Activated CD4-positive, alpha-beta memory T cell treated with anti-CD3 and anti-CD28 coated beads for 36 hours (primary cell): ENCODE measurements at regions not wholly inside any gene's neighbourhood (a gene's known extent, or its start where the extent isn't known, plus 50 kb on each side); places are given as distances from the start of the nearest gene placed in this dataset.

Source experiments
- CTCF ChIA-PET: fragments of 350-600 bp; sonication (Branson Sonifier 250); formaldehyde crosslinking; loops from one replicate; lab custom pipeline; 2021; ENCODE audit warnings: antibody characterized with exemption, inconsistent platforms; lab: Charles Lee
- POLR2A ChIA-PET: fragments of 350-600 bp; sonication (Branson Sonifier 250); formaldehyde crosslinking; loops from one replicate; lab custom pipeline; 2021; ENCODE audit warnings: antibody characterized with exemption; lab: Charles Lee
- DNase-seq: peaks from one replicate; pipeline ENCODE4 v3.0.0-alpha.2; 2020
- H3K27ac Mint-ChIP-seq: one replicate; pipeline ENCODE4 v1.8.0; 2021; ENCODE audit warnings: mixed read lengths
- H3K27me3 Mint-ChIP-seq: one replicate; pipeline ENCODE4 v1.8.0; 2021; ENCODE audit warnings: mixed read lengths
- H3K36me3 Mint-ChIP-seq: one replicate; pipeline ENCODE4 v1.8.0; 2021; ENCODE audit warnings: mixed read lengths
- H3K4me1 Mint-ChIP-seq: one replicate; pipeline ENCODE4 v1.8.0; 2021; ENCODE audit warnings: low read depth, mixed read lengths
- H3K4me3 Mint-ChIP-seq: one replicate; pipeline ENCODE4 v1.8.0; 2021; ENCODE audit warnings: mild to moderate bottlenecking, mixed read lengths
- H3K9me3 Mint-ChIP-seq: one replicate; pipeline ENCODE4 v1.8.0; 2021; ENCODE audit warnings: mixed read lengths
- intact Hi-C: fragments of 100-400 bp; cut with micrococcal nuclease; formaldehyde crosslinking; loops from one replicate; pipeline ENCODE4 v1.15.1; 2023

DNA sequence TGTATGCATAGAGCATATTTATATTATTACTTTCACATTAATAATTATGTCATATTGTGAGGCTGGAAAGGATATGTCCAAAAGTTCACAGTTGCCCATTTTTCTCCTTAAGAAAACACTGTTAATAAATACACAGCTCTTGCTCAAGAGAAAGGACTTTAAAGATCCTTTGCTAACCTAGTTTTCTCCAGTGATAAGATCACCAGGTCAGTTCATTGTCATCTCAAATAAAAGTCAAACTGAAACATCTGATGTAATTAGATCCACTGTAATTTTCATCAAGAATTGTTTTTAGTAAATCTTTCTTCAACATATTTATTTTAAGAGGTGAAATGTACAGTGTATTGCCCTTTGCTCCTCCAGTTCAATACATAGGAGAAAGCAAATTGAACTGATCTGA lies 82.8 kb upstream of the KLHL1 start:
- Mint-ChIP-seq H3K9me3 (peaks cover 14% of the 10 kb centered on the region), H3K27ac (no peak overlapping the region), H3K4me1 (no peaks in the 10 kb centered on the region), H3K4me3 (no peak overlapping the region), H3K27me3 (no peaks in the 10 kb centered on the region), H3K36me3 (no peaks in the 10 kb centered on the region)
- DNase-seq = no peak
- POLR2A ChIA-PET = no interaction called here
- CTCF ChIA-PET = no interaction called here
- intact Hi-C loops = no loop called here

DNA sequence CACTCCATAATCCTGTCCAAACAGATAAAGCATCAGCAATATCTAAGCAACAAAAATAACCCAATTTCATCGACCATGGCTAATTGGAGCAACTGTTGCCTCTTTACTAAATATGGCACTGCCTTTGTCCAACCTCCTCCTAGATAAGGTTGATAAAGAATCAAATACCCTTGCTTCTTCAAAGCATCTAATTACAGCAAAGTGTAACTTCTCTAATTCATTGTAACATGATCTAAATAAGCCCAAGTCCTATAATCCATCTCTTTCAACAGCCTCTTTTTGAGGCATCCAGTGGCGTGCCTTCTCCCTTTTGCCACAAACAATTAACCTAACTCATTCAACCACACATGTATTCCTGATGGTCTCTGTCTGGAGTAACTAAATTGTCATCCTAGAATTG lies 81.7 kb upstream of the KLHL1 start:
- H3K27ac Mint-ChIP-seq = no peak overlapping the region
- intact Hi-C loops = no loop called here
- no peaks in the 10 kb centered on the region for H3K36me3 Mint-ChIP-seq

GRCh38 chr13:70188567-70188966 lies 80.3 kb upstream of the KLHL1 start:
- CTCF ChIA-PET = no interaction called here
- peaks cover 4% of the 10 kb centered on the region for H3K9me3 Mint-ChIP-seq
- H3K4me1 Mint-ChIP-seq = no peaks in the 10 kb centered on the region
- POLR2A ChIA-PET = interaction anchor here (0.6 kb wide), 1 partner anchor 373 kb away, joined by 4 read pairs; no protein-coding TSS in a partner anchor
- H3K4me3 Mint-ChIP-seq = no peak overlapping the region
- intact Hi-C loops = no loop called here
- H3K27me3 Mint-ChIP-seq = no peaks in the 10 kb centered on the region
- no peak for DNase-seq
- H3K27ac Mint-ChIP-seq = no peak overlapping the region
- no peaks in the 10 kb centered on the region for H3K36me3 Mint-ChIP-seq

More for the DNA sequence above, 81.7 kb upstream of the KLHL1 start:
- CTCF ChIA-PET = no interaction called here
- POLR2A ChIA-PET = no interaction called here
- DNase-seq = no peak
- no peaks in the 10 kb centered on the region for H3K27me3 Mint-ChIP-seq
- H3K4me1 Mint-ChIP-seq = no peaks in the 10 kb centered on the region
- H3K9me3 Mint-ChIP-seq = peaks cover 16% of the 10 kb centered on the region
- no peak overlapping the region for H3K4me3 Mint-ChIP-seq

DNA sequence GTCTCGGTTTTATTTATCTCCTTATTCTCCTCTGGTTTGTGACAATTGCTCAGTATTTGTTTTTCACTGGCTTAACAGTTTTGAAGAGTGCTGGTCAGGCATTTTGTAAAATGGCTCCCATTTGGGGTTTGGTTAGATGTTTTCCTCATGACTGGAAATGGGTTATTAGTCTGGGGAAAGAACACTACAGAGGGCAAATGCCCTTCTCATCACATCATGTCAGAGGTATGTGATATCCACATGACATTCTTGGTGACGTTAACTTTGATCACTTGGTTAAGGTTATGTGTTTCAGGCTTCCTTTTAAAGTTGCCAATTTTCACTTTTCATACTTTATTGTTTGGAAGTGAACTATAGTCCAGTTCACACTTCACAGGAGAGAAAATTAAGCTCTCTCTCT lies 74.8 kb upstream of the KLHL1 start:
- no peaks in the 10 kb centered on the region for H3K4me1 Mint-ChIP-seq
- peaks cover 7% of the 10 kb centered on the region for H3K9me3 Mint-ChIP-seq
- DNase-seq = no peak
- no peaks in the 10 kb centered on the region for H3K36me3 Mint-ChIP-seq
- no peaks in the 10 kb centered on the region for H3K27me3 Mint-ChIP-seq
- intact Hi-C loops = no loop called here
- POLR2A ChIA-PET = no interaction called here
- no peak overlapping the region for H3K4me3 Mint-ChIP-seq
- H3K27ac Mint-ChIP-seq = no peak overlapping the region
- CTCF ChIA-PET = no interaction called here
